Endothelial cell of umbilical vein (primary cell): ENCODE measurements at regions not wholly inside any gene's neighbourhood (a gene's known extent, or its start where the extent isn't known, plus 50 kb on each side); places are given as distances from the start of the nearest gene placed in this dataset.

Experiments used
- CTCF ChIP-seq, 2 donors: IDR thresholded peaks; 1 replicate in 1 of 2; 2 replicates in 1 of 2; pipeline ENCODE4 v1.5.1; 2011; ENCODE audit warnings: low read length in 2 of 2, mild to moderate bottlenecking in 2 of 2, moderate library complexity in 2 of 2, control low read depth in 1 of 2, inconsistent platforms in 1 of 2, low read depth in 1 of 2; ENCODE audit not compliant: insufficient read depth in 1 of 2; ENCODE audit errors: extremely low read depth in 1 of 2
- EZH2 ChIP-seq: IDR thresholded peaks from 2 replicates; pipeline ENCODE4 v1.6.1; 2012; ENCODE audit warnings: borderline replicate concordance, low read depth, mild to moderate bottlenecking, moderate library complexity, low read length, inconsistent platforms; ENCODE audit not compliant: severe bottlenecking
- GATA2 ChIP-seq: IDR thresholded peaks from 2 replicates; pipeline ENCODE4 v1.7.0; 2011; ENCODE audit warnings: low read depth, mild to moderate bottlenecking, moderate library complexity, mixed read lengths, low read length; ENCODE audit not compliant: insufficient read length, insufficient read depth
- MAX ChIP-seq: IDR thresholded peaks from 2 replicates; pipeline ENCODE4 v1.6.1; 2011; ENCODE audit not compliant: insufficient read depth, insufficient read length
- POLR2A ChIP-seq: IDR thresholded peaks from 2 replicates; pipeline ENCODE4 v1.6.1; 2012; ENCODE audit warnings: low read depth, mild to moderate bottlenecking, control low read depth, low read length
- POLR2AphosphoS5 ChIP-seq: IDR thresholded peaks from 2 replicates; pipeline ENCODE4 v1.6.1; 2012; ENCODE audit warnings: low read depth, mild to moderate bottlenecking, control low read depth, low read length, moderate library complexity; ENCODE audit not compliant: insufficient read depth

- no peak for TF ChIP-seq CTCF (IDR thresholded peaks at IDR 0.05; ENCODE audit: extremely low read depth in 1 of 2, insufficient read depth in 1 of 2, low read depth in 1 of 2, low read length in 2 of 2)
- TF ChIP-seq EZH2: no peak
- TF ChIP-seq POLR2A: no peak
- no peak for TF ChIP-seq MAX
- no peak for TF ChIP-seq POLR2AphosphoS5
- no peak for TF ChIP-seq GATA2
Measured at GRCh38 chr2:152867397-152867796, 149.0 kb downstream of the ARL6IP6 start.
